Astrocyte of the spinal cord (primary cell): ENCODE measurements at regions not wholly inside any gene's neighbourhood (a gene's known extent, or its start where the extent isn't known, plus 50 kb on each side); places are given as distances from the start of the nearest gene placed in this dataset.

Experiments
- DNase-seq: peaks from one replicate; pipeline ENCODE4 v3.0.0; 2011; ENCODE audit warnings: low read depth, low spot score
- H3K4me3 ChIP-seq: 2 replicates; pipeline ENCODE4 v1.5.1; 2011; ENCODE audit warnings: low read depth, mild to moderate bottlenecking, low read length, moderate library complexity
- CTCF ChIP-seq: IDR thresholded peaks from 2 replicates; pipeline ENCODE4 v1.5.1; 2012; ENCODE audit warnings: low read depth, mild to moderate bottlenecking, low read length, inconsistent platforms
- in situ Hi-C: cut with HindIII; loops from 2 replicates; pipeline ENCODE4 v1.10.0; 2017; ENCODE audit warnings: low sequenced_read_pairs

- DNase-seq = no peak
- TF ChIP-seq CTCF = no peak
- no peak overlapping the region for H3K4me3 ChIP-seq
- in situ Hi-C loops = no loop called here
Measured at GRCh38 chr11:116596346-116597260, 176.2 kb downstream of the BUD13 start.

GRCh38 chr11:116595305-116595880, 177.4 kb downstream of the BUD13 start:
- in situ Hi-C loops = no loop called here
- no peak for TF ChIP-seq CTCF
- no peak overlapping the region for H3K4me3 ChIP-seq
- no peak for DNase-seq

- in situ Hi-C loops = no loop called here
- no peak for TF ChIP-seq CTCF
- no peak for DNase-seq
- H3K4me3 ChIP-seq = no peak overlapping the region
Measured at GRCh38 chr11:116590844-116591570, 181.8 kb downstream of the BUD13 start.

- no peak overlapping the region for H3K4me3 ChIP-seq
- no peak for TF ChIP-seq CTCF
- in situ Hi-C loops = no loop called here
Measured at GRCh38 chr11:116589402-116589801, 183.4 kb downstream of the BUD13 start.

GRCh38 chr11:116586392-116586791, 186.4 kb downstream of the BUD13 start:
- in situ Hi-C loops = no loop called here
- TF ChIP-seq CTCF = no peak
- DNase-seq = no peak

More at GRCh38 chr11:116589402-116589801, 183.4 kb downstream of the BUD13 start:
- no peak for DNase-seq

GRCh38 chr11:116582571-116582970, 190.2 kb downstream of the BUD13 start:
- no peak for DNase-seq
- TF ChIP-seq CTCF = no peak
- in situ Hi-C loops = no loop called here
- no peak overlapping the region for H3K4me3 ChIP-seq

More at GRCh38 chr11:116586392-116586791, 186.4 kb downstream of the BUD13 start:
- H3K4me3 ChIP-seq = no peak overlapping the region
